ENCODE measurements at regions not wholly inside any gene's neighbourhood (a gene's known extent, or its start where the extent isn't known, plus 50 kb on each side); places are given as distances from the start of the nearest gene placed in this dataset.

DNA sequence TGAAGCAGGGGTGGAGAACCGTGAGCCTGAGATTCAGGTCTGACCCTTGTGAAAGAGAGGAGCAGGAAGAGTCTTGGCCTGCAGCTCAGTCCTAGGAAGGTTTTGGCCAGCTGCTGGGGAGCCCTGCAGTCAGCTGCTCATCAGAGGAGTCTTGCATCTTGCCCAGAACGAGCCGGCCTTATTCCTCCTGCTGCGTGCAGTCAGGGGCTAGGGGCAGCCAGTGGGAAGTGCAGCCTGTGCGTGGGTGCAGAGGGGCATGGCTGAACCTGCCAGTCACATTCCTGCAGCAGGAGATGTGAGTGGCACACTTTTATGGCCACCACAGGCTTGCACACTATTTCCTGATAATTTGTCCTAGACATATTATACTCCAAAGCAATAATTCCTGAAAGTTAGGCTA lies 278.7 kb downstream of the NPR3 start:
- DNase-seq (ENCODE audit: low spot score) = no peak

DNA sequence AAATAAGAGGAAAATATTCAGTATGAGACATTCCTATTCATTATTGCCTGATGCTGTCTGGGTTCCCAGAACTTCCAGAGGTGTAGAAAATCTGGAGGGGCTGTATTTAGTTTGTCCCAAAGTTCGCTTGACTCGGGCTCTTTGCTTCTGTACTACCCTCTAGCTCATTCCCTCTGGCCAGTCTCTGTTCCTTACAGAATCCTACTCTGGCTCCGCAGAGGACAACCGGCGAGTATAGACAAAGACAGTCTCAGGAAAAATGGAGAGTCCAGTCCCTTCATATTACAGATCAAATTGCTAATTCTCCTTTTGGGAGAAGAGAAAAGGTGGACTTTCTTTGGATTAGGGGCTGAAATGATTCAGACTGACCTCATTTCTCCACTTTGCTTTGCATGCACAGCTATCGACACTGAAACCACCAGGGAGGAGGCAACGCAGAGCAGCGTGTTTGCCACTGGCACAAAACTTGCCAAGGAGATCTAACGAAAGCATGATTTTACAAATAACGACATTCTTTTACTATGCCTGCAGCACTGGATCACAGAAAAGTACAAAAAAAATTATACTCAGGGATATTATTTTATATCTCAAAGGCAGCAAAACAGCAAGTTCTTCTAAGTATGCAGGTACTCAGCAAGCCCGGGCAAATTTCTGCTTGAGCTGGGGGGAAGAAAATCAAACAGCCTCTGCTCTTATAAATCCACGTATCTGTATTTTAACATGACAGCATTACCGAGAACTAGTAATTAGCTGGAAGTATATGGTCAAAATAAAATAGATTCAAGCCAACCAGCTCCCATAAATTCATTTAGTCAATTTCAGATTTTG lies 279.7 kb downstream of the NPR3 start:
- DNase-seq (ENCODE audit: low spot score) = no peak

DNA sequence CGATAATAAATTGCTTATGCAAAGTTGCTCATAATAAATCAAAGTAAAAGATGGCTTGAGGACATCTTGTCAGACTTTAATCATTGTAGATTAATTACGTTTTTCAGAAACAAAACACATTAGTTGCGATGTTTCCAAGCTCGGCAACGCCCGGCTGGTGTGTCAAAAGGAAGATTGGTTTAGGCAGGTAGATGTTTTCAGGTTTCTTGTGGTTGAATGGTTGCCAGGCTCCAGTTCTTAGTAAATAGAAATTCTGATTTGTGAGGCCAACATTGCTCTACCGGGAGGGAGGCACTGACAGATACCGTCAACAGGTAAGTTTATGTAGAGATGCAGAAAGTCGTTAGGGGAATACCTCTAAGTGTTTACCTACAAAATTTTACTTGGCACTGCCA lies 280.3 kb downstream of the NPR3 start:
- DNase-seq (ENCODE audit: low spot score) = no peak

DNA sequence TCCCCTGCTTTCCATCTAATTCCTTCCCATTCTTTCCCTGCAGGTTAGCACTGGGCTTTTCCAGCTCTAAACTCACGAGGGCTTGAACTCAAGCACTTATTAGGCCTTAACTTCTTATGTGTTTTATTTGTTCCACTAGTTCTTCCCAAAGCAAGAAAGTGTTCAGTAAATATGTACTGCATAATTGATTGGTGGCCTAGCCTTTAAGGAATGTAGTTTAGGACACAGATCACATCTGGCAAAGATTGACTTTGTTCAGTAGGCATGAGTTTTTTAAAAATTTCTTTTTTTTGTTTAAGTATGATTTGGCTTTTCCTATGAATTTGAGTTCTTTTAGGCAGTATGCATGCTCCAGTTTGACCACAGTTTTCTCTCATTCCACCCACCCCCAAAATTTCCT lies 285.2 kb downstream of the NPR3 start:
- DNase-seq (ENCODE audit: low spot score) = no peak

DNA sequence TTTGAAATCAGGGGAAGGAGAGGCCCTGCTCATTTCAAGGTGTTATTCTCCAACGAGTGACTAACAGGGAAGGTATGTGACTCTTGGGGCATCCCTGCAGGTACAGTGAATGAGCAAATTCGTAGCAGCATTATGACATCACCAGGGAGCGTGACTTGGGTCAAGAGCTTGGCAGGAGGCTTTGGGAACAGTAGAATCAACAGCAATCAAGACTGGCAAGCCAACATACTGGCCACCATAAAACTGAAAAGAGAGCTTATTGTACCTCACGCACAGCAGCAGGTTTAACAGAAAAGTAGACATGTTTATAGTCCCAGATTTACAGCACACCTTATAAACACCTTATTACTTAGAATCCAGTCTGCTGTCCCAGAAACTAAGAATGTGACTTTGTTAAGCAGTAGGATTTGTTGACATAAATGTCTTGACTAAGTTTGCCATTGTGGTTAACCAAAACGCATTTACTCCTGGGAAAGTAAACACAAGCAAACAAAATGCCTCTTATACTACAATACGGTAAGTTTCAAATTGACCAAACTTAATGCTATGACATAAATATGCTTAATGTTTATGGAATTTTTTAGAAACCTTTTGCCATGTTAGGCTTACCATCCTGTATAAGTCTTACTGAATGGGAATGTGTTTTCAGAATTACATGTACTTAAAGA lies 297.8 kb downstream of the NPR3 start:
- DNase-seq (ENCODE audit: low spot score) = no peak

DNA sequence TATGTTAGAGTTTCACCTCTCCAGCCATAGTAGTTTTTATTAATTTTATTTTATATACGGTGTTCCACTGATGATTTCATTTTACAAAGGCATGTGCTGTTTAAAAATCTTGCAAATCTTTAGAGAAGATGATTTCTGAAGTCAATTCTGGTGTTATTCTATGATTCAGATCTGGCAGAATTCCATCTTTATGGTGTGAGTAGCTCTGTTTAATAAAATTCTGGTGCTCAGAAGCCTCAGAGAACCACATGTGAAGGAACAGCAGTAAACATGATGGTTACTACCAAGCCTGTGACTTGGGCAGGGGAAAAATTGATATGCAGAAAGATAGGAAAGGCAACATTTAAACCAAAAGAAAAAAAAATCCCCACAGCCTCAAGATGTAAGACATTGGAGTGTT lies 299.7 kb downstream of the NPR3 start:
- DNase-seq (ENCODE audit: low spot score) = no peak

DNA sequence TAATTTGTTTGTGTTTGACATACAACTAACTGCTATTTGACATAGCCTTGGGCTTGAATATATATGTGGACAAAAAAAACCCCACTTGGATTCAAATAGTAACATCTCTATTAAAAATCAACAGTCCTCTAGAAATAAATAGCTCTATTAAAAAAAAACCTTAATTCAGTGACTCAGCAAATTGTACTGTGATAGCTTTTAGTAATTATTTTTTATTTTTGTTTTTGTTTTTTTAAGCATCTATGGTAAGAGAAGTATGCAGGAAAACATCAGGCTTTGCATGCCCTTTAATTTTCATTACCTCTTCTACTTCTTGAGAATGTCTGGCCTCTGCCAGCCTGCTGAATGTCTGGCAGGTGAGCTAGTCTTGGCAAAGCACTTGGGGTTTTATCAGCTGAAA lies 300.7 kb downstream of the NPR3 start:
- no peak for DNase-seq (ENCODE audit: low spot score)

DNA sequence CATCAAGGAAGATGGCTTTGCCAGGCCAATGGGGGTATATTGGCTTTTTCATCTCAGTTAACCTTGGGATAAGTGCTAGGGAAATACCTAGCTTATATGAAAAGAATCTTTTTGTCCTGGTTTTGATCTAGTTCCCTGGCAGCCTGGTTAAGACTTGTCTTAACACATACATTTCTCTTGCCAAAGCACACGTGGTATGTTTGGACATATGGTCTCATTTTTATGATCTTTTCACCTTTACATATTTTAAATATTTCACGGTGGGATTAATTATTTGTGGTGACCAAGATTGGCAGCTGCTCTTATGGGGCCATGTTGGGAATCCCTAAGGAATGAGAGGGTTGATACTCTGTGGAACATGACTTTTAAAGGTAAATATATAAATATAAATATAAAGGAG lies 312.5 kb downstream of the NPR3 start:
- DNase-seq (ENCODE audit: low spot score) = no peak

DNA sequence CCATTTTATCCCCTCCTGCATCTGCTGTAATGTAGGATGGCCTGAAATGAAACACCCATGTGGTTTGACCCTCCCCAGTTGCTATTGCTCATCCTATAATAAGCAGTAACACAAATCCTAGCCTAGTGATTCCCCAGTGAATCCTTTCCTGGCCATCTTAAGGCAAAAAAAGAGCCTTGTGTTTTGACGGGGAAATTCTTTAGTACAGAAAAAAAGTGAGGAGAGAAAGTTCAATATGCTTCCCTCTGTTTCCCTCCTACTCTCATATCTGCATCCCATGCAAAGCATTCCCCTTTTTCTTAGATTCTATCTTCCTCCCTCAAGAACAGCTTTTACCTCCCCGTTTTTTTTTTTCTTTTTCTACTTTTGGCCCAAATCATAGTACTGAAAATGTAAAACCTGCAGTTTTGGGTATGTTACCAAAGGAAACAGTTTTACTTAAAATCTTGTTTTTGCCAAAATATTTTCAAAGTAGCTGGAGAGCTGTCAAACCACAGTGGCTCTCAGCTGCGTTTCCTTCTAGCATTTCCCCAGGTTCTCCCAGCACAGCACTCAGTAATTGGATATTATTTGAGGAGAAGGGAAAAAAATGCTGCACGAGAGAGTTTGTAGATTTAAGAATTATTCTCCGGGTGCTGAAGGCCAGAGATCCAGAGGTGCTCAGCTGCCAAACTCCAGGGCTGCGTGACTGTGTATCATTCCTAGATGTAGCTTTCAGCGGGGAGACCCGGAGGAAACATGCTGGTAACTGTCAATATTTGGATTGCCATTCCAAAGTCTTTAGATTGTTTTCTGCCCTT lies 321.4 kb downstream of the NPR3 start:
- no peak for DNase-seq (ENCODE audit: low spot score)

DNA sequence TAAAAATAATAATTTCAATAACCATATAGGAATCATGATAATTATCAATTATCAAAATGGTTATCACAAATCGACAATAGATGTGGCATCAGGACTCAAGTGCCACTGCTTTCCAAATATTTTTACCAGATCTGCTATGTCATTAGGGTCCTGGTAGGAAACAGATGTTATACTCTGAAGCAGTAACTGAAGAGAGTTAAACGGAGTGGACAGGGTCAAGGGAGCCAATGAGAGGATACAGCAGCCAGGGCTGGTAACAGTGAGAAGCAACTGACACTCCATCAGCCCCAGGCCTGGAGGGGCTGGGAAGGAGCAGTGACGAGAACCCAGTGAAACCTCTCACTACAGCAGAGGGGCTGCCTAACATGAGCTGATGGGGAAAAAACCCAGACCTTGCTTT lies 322.4 kb downstream of the NPR3 start:
- DNase-seq (ENCODE audit: low spot score) = no peak

DNA sequence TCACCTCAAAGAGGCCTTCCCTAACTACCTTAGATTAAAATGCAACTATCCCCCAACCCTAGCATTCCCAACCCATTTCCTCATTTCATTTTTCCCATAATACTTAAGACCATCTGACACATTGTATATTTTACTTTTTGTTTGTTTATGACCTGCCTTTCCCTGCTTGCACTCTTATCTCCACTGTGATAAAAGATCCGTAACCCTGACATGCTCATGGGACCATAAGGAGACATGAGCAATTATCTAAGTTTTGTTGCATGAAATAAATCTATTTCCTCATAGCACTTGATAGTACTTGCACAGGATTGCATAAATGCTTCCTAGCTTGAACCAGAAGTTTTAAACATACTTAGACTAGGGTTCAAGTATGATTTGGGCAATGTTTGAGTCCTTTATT lies 323.7 kb downstream of the NPR3 start:
- DNase-seq (ENCODE audit: low spot score) = no peak

DNA sequence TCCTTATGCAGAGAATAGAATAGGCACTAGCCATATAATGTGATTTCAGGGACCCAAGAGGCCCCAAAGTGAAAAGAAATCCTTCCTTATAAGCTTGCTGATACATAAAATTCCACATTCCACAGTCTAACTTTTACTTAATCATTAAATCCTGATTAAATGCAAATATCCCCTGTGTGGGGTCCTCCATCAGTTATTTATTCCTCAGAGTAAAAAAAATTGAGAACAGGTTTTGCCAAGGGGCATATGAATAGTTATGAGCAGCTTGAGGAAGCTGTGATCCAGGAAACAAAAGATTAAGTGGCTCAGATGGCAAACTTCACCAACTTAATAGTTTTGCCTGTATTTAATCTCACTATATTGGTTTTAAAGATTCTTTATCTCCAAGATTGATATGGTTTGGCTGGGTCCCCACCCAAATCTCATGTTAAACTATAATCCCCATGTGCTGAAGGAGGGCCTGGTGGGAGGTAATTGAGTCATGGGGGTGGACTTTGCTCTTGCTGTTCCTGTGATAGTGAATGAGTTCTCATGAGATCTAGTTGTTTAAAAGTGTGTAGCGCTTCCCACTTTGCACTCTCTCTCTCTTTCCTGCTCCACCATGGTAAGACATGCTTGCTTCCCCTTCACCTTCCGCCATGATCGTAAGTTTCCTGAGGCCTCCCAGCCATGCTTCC lies 324.9 kb downstream of the NPR3 start:
- no peak for DNase-seq (ENCODE audit: low spot score)

DNA sequence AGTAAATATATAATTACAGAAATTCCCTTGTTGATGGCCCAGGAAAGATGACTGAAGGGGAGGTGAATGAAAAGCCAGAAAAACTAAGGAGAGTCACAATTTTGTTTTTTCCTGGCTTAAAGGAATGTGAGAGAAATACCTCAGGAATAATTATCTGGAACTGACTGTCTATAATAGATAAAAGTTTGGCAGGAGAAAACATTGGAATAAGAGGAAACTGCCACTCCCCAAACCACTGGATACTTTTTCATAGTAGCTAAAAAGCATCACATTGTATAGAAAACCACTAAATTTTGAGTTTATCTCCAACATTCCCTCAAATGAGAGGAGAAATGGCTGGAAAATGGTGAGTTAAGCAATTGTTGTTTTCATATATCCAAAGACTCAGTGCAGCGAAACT lies 326.0 kb downstream of the NPR3 start:
- DNase-seq (ENCODE audit: low spot score) = no peak

DNA sequence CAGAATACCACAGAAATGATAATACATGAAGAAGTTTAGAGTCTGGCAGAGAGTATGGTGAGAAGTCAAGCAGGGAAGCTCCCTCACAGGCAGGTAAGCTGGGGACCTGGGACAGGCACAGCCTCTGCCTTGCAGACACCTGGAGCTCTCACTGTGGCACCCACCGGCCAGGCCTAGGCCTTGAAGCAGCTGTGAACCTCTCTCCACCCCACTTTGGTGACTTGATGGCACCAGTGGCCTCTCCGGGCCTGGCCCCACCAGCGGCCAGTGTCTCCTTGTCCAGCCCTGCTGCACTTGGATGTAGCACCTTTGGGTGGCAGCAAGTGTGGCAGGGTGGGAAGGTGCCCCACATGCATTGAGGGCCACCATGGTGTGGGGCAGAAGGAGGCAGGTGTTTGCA lies 330.5 kb downstream of the NPR3 start:
- no peak for DNase-seq (ENCODE audit: low spot score)

DNA sequence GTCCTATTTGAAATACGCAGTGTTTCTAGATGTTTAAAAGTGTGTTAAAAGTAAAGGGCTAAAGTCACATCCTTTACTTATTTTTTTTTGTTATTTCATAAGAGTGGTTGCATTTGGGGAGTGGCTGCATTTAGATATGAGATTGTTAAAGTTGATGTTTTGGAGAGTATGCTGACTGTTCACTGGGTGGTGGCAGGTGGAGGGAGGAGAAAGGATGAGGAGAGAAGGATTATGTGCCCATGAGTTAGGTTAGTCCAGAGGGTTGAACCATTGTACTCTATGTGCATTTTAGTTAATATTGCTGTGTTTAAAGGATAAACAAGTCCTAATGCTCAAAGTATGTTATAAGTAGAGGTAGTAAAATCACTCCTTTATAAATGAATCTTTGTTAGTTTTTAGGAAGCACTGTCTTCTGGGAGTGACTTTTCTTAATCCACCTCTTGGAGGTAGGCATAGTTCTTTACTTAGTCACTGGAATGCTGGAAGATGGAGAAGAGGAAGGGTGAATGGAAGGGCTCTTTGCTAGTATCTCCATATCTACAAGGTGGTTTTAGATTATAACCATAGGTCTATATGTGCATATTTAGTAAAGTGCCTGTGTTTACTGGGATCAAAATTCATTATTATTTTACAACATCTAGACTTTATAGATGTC lies 332.3 kb downstream of the NPR3 start:
- peak; percentile 11 for DNase-seq (ENCODE audit: low spot score)

DNA sequence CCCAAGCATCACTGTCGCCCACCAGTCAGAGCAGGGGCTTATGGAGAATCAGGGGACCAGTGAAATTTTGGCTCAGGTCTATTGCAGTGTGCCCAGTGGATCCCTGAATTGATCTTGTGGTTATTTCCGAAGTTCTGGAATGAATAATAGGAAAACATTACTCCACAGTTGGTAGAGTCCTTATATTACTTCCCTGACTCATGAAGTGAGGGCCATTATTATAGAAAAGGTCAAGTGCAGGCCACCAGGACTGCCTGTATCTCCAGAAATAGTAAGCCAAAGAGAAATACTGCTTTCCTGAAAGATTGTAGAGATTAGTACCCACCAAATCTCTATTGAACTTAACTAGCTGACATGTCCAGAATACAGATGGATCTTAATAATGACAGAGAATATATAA lies 335.0 kb downstream of the NPR3 start:
- DNase-seq (ENCODE audit: low spot score) = peak; percentile 9

DNA sequence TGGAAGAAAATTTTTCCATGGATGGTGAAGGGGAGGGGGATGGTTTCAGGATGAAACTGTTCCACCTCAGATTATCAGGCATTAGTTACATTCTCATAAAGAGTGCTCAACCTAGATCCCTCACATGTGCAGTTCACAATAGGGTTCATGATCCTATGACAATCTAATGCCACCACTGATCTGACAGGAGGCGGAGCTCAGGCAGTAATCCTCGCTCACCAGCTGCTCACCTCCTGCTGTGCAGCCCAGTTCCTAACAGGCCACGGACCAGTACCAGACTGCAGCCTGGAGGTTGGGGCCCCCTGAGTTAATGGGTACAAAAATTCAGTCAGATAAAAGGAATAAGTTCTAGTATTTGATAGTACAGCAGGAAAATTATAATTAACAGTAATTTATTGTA lies 337.2 kb downstream of the NPR3 start:
- DNase-seq (ENCODE audit: low spot score) = peak; percentile 16

DNA sequence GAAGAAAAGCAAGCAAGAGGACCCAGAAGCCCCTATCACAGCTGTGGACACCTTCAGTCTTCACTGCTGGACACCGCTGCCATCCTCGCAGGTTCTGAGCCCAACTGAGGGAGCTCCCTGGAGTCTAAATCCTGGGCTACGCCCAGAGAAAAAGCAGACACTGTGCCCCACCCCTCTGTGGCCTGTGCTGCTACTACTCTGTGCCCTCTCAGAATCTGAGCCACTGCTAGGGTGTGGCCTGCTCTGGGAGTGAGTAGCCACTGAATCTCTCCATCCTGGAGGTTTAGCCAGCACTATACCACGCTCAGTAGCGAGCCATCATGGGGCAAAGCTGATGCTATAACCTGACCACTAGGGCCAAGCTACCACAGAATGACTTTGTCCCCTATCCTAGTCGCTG lies 338.2 kb downstream of the NPR3 start:
- DNase-seq (ENCODE audit: low spot score) = peak; percentile 87

DNA sequence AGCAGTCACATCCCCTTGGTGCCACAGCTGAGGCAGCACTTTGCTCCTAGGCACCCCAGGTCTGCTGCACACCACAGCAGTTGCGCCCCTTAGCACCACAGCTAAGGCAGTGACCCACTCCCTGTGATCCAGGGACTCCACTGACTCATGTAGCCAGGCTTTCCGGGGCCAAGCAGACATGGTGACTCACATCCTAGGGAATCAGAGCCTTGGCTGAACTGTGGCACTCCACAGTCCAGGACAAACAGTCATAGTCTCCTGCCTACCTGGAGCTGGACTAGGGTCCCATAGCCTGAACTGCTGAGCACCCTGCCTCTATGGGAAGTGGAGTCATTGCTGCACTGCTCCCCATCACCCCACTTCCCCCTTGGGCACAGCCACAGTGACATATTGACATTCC lies 338.7 kb downstream of the NPR3 start:
- peak; percentile 94 for DNase-seq (ENCODE audit: low spot score)

DNA sequence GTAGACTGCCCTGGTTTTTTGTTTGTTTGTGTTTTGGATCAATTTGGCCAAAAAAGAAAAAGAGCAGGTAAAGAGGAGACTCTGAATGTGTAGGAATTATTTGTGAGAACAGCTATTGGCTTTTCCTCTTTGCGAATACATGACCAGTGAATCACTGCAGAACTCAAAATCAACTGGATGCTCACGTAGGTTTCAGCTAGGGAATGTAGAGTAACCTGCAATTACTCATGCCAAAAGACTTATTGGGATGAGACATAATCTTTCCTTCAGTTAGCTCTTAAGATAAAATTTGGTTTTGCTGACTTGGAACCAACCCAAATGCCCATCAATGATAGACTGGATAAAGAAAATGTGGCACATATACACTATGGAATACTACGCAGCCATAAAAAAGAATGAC lies 348.0 kb downstream of the NPR3 start:
- no peak for DNase-seq (ENCODE audit: low spot score)

DNA sequence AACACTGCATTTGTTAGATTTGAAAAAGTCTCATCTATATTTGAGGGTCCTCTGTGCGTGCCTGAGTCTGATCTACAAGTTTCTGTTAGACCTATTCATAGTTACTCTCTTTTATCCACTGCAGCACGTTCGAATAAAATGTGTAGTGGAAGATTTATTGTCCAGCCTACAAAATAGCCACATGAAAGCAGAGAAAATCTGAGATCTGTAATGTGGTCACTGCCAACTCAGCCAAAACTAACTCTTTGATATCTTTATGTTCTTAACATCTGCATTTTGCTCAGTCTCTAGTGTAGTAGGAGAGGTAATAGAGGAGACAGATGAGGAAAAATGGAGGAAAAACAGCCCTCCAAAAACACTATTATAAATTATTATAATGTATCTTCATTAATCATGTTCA lies 354.0 kb downstream of the NPR3 start:
- no peak for DNase-seq (ENCODE audit: low spot score)

DNA sequence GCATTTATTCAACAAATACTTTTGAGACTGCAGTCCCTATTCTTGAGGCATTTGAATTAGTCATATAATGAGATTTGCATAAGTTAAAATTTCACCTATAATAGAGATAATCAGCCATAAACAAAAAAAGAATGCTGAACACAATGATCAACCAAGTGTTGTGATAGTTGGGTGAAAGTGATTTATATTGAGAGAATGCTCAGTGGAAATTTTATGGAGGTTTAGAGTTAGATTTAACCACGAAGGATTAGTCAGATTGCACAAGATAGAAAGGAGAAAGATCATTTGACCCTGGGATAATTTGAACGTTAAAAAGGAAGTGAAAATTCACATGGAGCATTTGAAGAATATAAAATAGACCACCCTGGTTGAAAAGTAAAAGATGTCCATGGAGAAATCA lies 356.2 kb downstream of the NPR3 start:
- DNase-seq (ENCODE audit: low spot score) = no peak
